ENCODE measurements at regions not wholly inside any gene's neighbourhood (a gene's known extent, or its start where the extent isn't known, plus 50 kb on each side); places are given as distances from the start of the nearest gene placed in this dataset.

- TF ChIP-seq EZH2 (IDR thresholded peaks at IDR 0.05; ENCODE audit: low read depth, unreplicated experiment) (no peak), REST (IDR thresholded peaks at IDR 0.05; ENCODE audit: unreplicated experiment) (no peak)
Measured at GRCh38 chr15:95293456-95294031, 1037.0 kb upstream of the NR2F2 start (continued).

- Mint-ChIP-seq H3K4me1 (peaks cover 6% of the 10 kb centered on the region; the same call in 2 of the 3 replicates), H3K4me3 (no peak overlapping the region), H3K9me3 (no peaks in the 10 kb centered on the region), H3K27me3 (ENCODE audit: insufficient read depth, low read depth, poor library complexity) (peaks cover 2% of the 10 kb centered on the region), H3K36me3 (ENCODE audit: low read depth) (no peaks in the 10 kb centered on the region), H3K27ac (no peak overlapping the region)
- Histone ChIP-seq H4K20me1 (replicated peaks; ENCODE audit: insufficient read depth) (no peaks in the 10 kb centered on the region), H3F3A (replicated peaks; ENCODE audit: low read depth) (no peaks in the 10 kb centered on the region), H3K4me1 (ENCODE audit: insufficient read depth) (no peaks in the 10 kb centered on the region), H3K4me2 (no peak overlapping the region), H3K27ac (ENCODE audit: low read depth) (no peak overlapping the region), H3K36me3 (ENCODE audit: insufficient read depth) (no peaks in the 10 kb centered on the region), H3K4me3 (no peak overlapping the region), H3K79me2 (replicated peaks; ENCODE audit: insufficient read depth) (no peaks in the 10 kb centered on the region), H3K9me2 (ENCODE audit: insufficient read depth) (no peaks in the 10 kb centered on the region), H3K27me3 (ENCODE audit: insufficient read depth) (no peaks in the 10 kb centered on the region), H2AFZ (0 out of 2 replicates have a peak overlapping the region, but pooled peaks have one; percentile 7)
- ATAC-seq: no peak
- DNase-seq (ENCODE audit: low spot score): no peak
- TF ChIP-seq CREB1 (CRISPR knock-in tag; IDR thresholded peaks at IDR 0.05; ENCODE audit: low read depth) (no peak), POLR2AphosphoS5 (IDR thresholded peaks at IDR 0.05; ENCODE audit: low read depth) (no peak)
Measured at GRCh38 chr15:95295363-95295762, 1035.1 kb upstream of the NR2F2 start.

GRCh38 chr15:95295896-95296625 lies 1034.4 kb upstream of the NR2F2 start:
- Histone ChIP-seq H3K27me3 (ENCODE audit: insufficient read depth) (no peaks in the 10 kb centered on the region), H3K4me3 (no peak overlapping the region), H3K79me2 (replicated peaks; ENCODE audit: insufficient read depth) (no peaks in the 10 kb centered on the region), H3K9me2 (ENCODE audit: insufficient read depth) (no peaks in the 10 kb centered on the region), H2AFZ (no peak overlapping the region), H3K27ac (ENCODE audit: low read depth) (no peak overlapping the region), H3K4me2 (no peak overlapping the region), H4K20me1 (replicated peaks; ENCODE audit: insufficient read depth) (no peaks in the 10 kb centered on the region), H3K4me1 (ENCODE audit: insufficient read depth) (no peaks in the 10 kb centered on the region), H3F3A (replicated peaks; ENCODE audit: low read depth) (no peaks in the 10 kb centered on the region), H3K36me3 (ENCODE audit: insufficient read depth) (no peaks in the 10 kb centered on the region)
- TF ChIP-seq EZH2phosphoT487 (IDR thresholded peaks at IDR 0.05; ENCODE audit: unreplicated experiment): no peak
- Mint-ChIP-seq H3K27ac (no peak overlapping the region), H3K9me3 (no peaks in the 10 kb centered on the region), H3K36me3 (ENCODE audit: low read depth) (no peaks in the 10 kb centered on the region), H3K4me3 (no peak overlapping the region), H3K27me3 (ENCODE audit: insufficient read depth, low read depth, poor library complexity) (peaks cover 2% of the 10 kb centered on the region), H3K4me1 (peaks cover 6% of the 10 kb centered on the region; the same call in 2 of the 3 replicates)
- ATAC-seq (no peak), DNase-seq (ENCODE audit: low spot score) (no peak)
